ENCODE measurements at regions not wholly inside any gene's neighbourhood (a gene's known extent, or its start where the extent isn't known, plus 50 kb on each side); places are given as distances from the start of the nearest gene placed in this dataset.

GRCh38 chr11:29265381-29265780 lies 751.4 kb downstream of the KCNA4 start:
- DNase-seq (ENCODE audit: low read depth), result no peak
- no peak overlapping the region for H3K4me3 ChIP-seq (ENCODE audit: low read depth, low read length)
- TF ChIP-seq CTCF (IDR thresholded peaks at IDR 0.05; ENCODE audit: insufficient read depth, low read length), result no peak

- no peak for TF ChIP-seq CTCF (IDR thresholded peaks at IDR 0.05; ENCODE audit: insufficient read depth, low read length)
- no peak overlapping the region for H3K4me3 ChIP-seq (ENCODE audit: low read depth, low read length)
- DNase-seq (ENCODE audit: low read depth), result peak; percentile 92
These were observed 752.7 kb downstream of the KCNA4 start for GRCh38 chr11:29263971-29264682.

DNA sequence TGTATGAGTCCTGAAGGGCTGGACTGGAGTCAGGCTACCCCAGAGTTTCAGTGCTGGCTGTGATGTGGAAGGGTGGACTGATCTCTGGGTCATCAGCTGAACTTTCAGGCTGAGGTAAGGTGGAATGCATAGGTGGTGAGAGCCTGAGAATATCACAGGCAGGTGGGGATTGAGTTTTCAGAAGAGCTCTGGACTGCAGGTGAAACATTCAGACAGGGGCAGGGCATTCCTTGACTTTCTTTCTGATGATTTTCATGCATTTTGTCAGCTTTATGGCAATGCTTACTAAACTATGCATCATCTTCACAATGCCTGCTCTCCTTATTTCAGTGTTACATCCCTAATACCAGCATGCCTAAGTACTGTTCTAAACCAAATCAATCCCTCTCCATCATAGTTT lies 755.0 kb downstream of the KCNA4 start:
- no peak overlapping the region for H3K4me3 ChIP-seq (ENCODE audit: low read depth, low read length)
- TF ChIP-seq CTCF (IDR thresholded peaks at IDR 0.05; ENCODE audit: insufficient read depth, low read length), result no peak
- DNase-seq (ENCODE audit: low read depth), result no peak

- DNase-seq (ENCODE audit: low read depth), result peak; percentile 22
- no peak for TF ChIP-seq CTCF (IDR thresholded peaks at IDR 0.05; ENCODE audit: insufficient read depth, low read length)
- no peak overlapping the region for H3K4me3 ChIP-seq (ENCODE audit: low read depth, low read length)
These were observed 755.7 kb downstream of the KCNA4 start for GRCh38 chr11:29260939-29261705.

DNA sequence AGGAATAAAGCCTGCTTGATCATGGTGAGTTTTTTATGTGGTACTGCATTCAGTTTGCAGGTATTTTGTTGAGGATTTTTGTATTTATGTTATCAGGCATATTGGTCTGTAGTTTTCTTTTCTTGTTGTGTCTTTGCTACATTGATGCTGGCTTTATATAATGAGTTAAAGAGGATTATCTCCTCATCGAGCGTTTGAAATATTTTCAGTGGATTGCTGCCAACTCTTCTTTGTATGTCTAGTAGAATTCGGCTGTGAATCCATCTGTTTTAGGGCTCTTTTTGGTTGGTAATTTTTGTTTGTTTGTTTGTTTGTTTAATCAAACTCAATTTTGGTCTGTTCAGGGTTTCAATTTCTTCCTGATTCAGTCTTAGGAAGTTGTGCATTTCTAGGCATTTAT lies 758.4 kb downstream of the KCNA4 start:
- no peak overlapping the region for H3K4me3 ChIP-seq (ENCODE audit: low read depth, low read length)
- no peak for DNase-seq (ENCODE audit: low read depth)
- TF ChIP-seq CTCF (IDR thresholded peaks at IDR 0.05; ENCODE audit: insufficient read depth, low read length), result no peak

- no peak for DNase-seq (ENCODE audit: low read depth)
These were observed 760.2 kb downstream of the KCNA4 start for GRCh38 chr11:29256580-29256979.

More at GRCh38 chr11:29256580-29256979, 760.2 kb downstream of the KCNA4 start:
- no peak overlapping the region for H3K4me3 ChIP-seq (ENCODE audit: low read depth, low read length)
- TF ChIP-seq CTCF (IDR thresholded peaks at IDR 0.05; ENCODE audit: insufficient read depth, low read length), result no peak
